ENCODE measurements at regions not wholly inside any gene's neighbourhood (a gene's known extent, or its start where the extent isn't known, plus 50 kb on each side); places are given as distances from the start of the nearest gene placed in this dataset.

DNA sequence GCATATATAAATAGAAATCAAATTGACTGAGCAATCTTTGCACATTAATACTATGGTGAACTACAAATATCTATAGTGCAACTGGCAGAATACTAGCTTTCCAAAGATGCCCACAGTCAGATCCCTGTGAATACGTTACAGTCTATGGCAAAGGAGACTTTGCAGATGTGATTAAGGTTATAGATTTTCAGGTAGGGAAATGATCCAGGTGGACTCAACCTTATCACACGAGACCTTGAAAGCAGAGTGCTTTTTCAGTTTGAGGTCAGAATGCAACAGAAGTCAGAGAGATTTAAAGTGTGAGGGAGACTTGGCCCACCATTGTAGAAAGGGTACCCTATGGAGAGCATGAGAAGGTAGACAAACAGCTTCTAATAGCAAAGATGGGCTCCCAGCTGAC is 122.6 kb downstream of the TRIB2 start:
- TF ChIP-seq CTCF (IDR thresholded peaks at IDR 0.05) (no peak), POLR2A (IDR thresholded peaks at IDR 0.05) (no peak)

Data from suprapubic skin (tissue), 3 donors.